ENCODE measurements at regions not wholly inside any gene's neighbourhood (a gene's known extent, or its start where the extent isn't known, plus 50 kb on each side); places are given as distances from the start of the nearest gene placed in this dataset.

GRCh38 chr9:107707915-107708441, 218.4 kb upstream of the KLF4 start:
- TF ChIP-seq CTCF (IDR thresholded peaks at IDR 0.05; ENCODE audit: low read length): no peak
- no peak for TF ChIP-seq EZH2 (IDR thresholded peaks at IDR 0.05; ENCODE audit: borderline replicate concordance, low read length)

Data from OCI-LY1 (cell line).